Erythroblast (primary cell): ENCODE measurements at regions not wholly inside any gene's neighbourhood (a gene's known extent, or its start where the extent isn't known, plus 50 kb on each side); places are given as distances from the start of the nearest gene placed in this dataset.

Source experiments
- GATA1 ChIP-seq: IDR thresholded peaks from 2 replicates; pipeline ENCODE4 v1.6.1; 2011; ENCODE audit warnings: low read depth, mild to moderate bottlenecking, control low read depth, low read length, moderate library complexity
- POLR2A ChIP-seq: IDR thresholded peaks from 2 replicates; pipeline ENCODE4 v1.6.1; 2011; ENCODE audit warnings: mild to moderate bottlenecking, low read length

DNA sequence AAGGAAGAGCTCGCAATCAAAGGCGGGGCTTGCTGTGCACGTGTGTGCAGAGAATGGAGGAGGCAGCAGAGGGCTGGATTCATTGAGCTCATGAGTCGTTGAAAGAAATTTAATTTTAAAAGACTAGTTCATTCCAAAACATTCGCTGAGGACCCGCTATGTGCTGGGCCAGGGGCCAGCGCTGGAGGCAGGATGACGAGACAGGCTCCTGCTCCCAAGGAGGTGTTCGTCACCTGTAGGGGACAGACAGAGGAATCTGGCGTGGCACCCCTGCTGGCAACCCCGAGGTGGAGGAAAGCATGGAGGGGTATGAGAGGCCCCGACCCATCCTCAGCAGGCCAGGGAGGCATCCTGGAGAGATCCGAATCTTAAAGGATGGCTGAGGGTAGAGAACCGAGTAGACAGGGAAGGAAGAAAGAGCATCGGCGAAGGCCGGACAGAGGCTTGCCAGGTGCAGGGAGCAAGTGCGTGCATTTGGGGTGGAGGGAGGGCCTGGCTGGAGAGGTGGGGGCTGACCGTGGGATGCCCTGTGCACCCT, 96.4 kb downstream of the CPZ start:
- no peak for TF ChIP-seq POLR2A
- TF ChIP-seq GATA1, result no peak
